ENCODE measurements at regions not wholly inside any gene's neighbourhood (a gene's known extent, or its start where the extent isn't known, plus 50 kb on each side); places are given as distances from the start of the nearest gene placed in this dataset.

DNA sequence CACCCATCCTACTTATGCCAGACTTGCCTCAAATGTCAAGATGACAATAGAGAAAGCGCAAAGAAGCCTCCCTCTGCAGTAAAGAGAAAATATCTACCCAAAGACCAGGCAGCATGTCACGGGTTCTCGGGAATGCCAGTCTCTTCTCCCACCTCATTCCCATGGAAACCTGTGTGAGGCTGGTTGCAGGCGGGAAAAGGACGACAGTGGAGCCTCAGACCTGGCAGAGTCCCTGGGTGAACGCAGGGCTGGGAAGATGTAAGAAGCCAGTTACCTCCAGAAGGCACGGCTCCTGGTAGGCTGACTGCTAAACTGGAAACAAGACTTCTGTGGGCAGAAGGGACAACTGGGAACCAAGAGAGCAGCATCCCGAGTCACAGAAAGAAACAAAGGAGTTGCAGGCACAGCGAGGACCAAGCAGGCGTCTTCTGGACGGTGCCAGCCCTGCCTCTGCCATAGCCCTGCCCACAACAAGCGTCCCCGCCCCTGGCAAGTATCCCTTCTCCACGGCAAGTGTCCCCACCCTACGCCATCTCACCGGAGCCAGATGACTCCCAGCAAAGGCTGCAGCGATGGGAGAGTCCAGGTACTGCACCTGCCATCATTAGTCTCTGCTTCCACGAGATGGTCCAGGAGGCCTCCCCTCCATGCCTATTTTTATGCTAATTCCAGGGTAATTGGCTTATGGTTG, 440.8 kb upstream of the MYT1L start:
- H3K9ac ChIP-seq (ENCODE audit: extremely low read depth, low read length, poor library complexity, severe bottlenecking): no peak overlapping the region
- H3K4me1 Mint-ChIP-seq: peaks cover 9% of the 10 kb centered on the region
- TF ChIP-seq, protein P1, sequence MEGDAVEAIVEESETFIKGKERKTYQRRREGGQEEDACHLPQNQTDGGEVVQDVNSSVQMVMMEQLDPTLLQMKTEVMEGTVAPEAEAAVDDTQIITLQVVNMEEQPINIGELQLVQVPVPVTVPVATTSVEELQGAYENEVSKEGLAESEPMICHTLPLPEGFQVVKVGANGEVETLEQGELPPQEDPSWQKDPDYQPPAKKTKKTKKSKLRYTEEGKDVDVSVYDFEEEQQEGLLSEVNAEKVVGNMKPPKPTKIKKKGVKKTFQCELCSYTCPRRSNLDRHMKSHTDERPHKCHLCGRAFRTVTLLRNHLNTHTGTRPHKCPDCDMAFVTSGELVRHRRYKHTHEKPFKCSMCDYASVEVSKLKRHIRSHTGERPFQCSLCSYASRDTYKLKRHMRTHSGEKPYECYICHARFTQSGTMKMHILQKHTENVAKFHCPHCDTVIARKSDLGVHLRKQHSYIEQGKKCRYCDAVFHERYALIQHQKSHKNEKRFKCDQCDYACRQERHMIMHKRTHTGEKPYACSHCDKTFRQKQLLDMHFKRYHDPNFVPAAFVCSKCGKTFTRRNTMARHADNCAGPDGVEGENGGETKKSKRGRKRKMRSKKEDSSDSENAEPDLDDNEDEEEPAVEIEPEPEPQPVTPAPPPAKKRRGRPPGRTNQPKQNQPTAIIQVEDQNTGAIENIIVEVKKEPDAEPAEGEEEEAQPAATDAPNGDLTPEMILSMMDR (conservative IDR thresholded peaks at IDR 0.05): no peak
- peaks cover 5% of the 10 kb centered on the region for H3K27me3 Mint-ChIP-seq (ENCODE audit: insufficient read depth)
- no peaks in the 10 kb centered on the region for H3K4me1 ChIP-seq (ENCODE audit: control insufficient read depth, insufficient read depth, low read length)
- H3K36me3 Mint-ChIP-seq (ENCODE audit: low read depth): no peaks in the 10 kb centered on the region
- H3K27ac ChIP-seq (ENCODE audit: low read depth, low read length): no peak overlapping the region
- H3K36me3 ChIP-seq (ENCODE audit: control insufficient read depth, insufficient read depth, low read length): no peaks in the 10 kb centered on the region
- no peaks in the 10 kb centered on the region for H3K27me3 ChIP-seq (ENCODE audit: control insufficient read depth, insufficient read depth, low read length, poor library complexity, severe bottlenecking)
- DNase-seq: no peak
- no peaks in the 10 kb centered on the region for H3K9me3 ChIP-seq (ENCODE audit: control insufficient read depth, low read length)
- H3K4me3 Mint-ChIP-seq: no peak overlapping the region
- no peak overlapping the region for H3K4me3 ChIP-seq (ENCODE audit: low read length)
- WGBS, 2 experiments (ENCODE audit: insufficient coverage in 1 of 2, insufficient read length in 1 of 2): 86 to 94% methylated on average over 14 to 18 of the region's 18 CpGs
- no peak overlapping the region for H3K27ac Mint-ChIP-seq
- H3K9me3 Mint-ChIP-seq: no peaks in the 10 kb centered on the region

DNA sequence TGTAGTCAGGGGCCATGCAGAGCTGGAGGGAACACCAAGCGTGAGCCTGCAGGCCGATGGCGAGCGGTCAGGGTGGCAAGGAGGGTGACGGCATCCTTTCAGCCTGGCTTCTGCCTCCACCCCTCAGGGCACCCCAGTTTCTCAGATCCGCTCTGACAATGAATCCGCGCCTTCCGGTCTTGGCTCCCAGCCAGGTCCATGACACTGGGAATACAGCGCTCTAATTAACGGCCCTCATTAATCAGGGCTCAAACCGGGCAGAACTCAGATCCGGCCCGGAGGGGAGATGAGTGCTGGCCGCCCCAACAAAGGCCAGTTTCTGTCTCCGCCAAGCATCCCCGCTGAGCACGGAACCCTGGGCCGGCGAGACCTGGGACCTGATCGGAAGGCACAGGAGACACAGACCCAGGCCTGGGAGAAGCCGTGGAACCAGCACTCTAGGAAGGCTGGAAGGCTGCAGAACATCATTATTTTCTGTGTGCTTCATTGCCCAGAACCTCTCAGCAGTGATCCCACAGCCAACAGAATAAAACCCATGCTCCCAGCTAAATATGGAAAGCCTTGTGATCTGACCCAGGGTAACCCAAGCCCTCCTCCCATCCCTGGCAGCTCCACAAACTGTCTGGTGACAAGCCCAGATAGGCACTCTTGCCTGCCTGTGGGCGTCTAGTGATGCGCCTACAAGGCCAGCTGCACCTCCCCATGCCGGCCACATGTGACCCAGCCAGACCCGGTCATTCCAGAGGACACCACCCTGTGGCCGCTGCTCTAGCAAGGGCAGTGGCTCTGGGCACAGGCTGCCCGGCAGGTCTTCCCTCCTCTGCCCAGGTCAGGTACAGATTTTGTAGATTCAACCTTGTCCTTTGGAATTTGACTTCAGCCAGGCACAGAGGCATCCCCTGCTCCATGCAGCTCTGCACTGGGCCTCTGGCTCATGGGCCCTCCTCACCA, 438.7 kb upstream of the MYT1L start:
- H3K27ac Mint-ChIP-seq: no peak overlapping the region
- WGBS, 2 experiments (ENCODE audit: insufficient coverage in 1 of 2, insufficient read length in 1 of 2): 93 to 96% methylated on average over 20 to 28 of the region's 28 CpGs
- no peak overlapping the region for H3K9ac ChIP-seq (ENCODE audit: extremely low read depth, low read length, poor library complexity, severe bottlenecking)
- TF ChIP-seq, protein P1 (conservative IDR thresholded peaks at IDR 0.05): no peak
- no peak overlapping the region for H3K27ac ChIP-seq (ENCODE audit: low read depth, low read length)
- peaks cover 6% of the 10 kb centered on the region for H3K4me1 Mint-ChIP-seq
- H3K4me1 ChIP-seq (ENCODE audit: control insufficient read depth, insufficient read depth, low read length): no peaks in the 10 kb centered on the region
- H3K27me3 ChIP-seq (ENCODE audit: control insufficient read depth, insufficient read depth, low read length, poor library complexity, severe bottlenecking): no peaks in the 10 kb centered on the region
- no peak overlapping the region for H3K4me3 Mint-ChIP-seq
- H3K4me3 ChIP-seq (ENCODE audit: low read length): no peak overlapping the region
- no peaks in the 10 kb centered on the region for H3K9me3 ChIP-seq (ENCODE audit: control insufficient read depth, low read length)
- no peak for DNase-seq
- no peaks in the 10 kb centered on the region for H3K36me3 ChIP-seq (ENCODE audit: control insufficient read depth, insufficient read depth, low read length)
- no peaks in the 10 kb centered on the region for H3K9me3 Mint-ChIP-seq
- no peaks in the 10 kb centered on the region for H3K36me3 Mint-ChIP-seq (ENCODE audit: low read depth)
- H3K27me3 Mint-ChIP-seq (ENCODE audit: insufficient read depth): peaks cover 5% of the 10 kb centered on the region

DNA sequence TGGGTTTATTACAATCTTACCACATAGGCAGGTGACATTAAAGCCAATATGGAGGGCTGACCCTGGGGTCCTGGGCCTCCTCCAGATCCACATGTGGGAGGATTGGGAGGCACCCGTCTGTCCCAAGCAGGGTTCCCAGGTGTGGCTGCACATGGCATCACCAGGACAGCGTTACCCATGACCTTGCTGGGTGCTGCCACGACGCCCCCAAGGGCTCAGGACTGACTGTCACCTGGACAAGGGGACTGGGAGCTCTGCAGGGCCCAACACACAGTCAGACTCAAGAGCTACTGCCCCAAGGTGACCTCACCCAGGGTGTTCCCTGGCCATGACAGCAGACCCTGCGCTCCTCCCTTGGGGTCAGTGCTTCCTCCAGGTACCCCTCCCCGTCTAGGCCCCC, 437.4 kb upstream of the MYT1L start:
- TF ChIP-seq, protein P1 (conservative IDR thresholded peaks at IDR 0.05): no peak

More for the DNA sequence above, 437.4 kb upstream of the MYT1L start:
- H3K4me3 ChIP-seq (ENCODE audit: low read length): no peak overlapping the region
- no peaks in the 10 kb centered on the region for H3K4me1 ChIP-seq (ENCODE audit: control insufficient read depth, insufficient read depth, low read length)
- Mint-ChIP-seq H3K4me1 (peaks cover 6% of the 10 kb centered on the region), H3K27ac (no peak overlapping the region), H3K27me3 (ENCODE audit: insufficient read depth) (peaks cover 5% of the 10 kb centered on the region), H3K4me3 (no peak overlapping the region), H3K9me3 (no peaks in the 10 kb centered on the region), H3K36me3 (ENCODE audit: low read depth) (no peaks in the 10 kb centered on the region)
- no peaks in the 10 kb centered on the region for H3K27me3 ChIP-seq (ENCODE audit: control insufficient read depth, insufficient read depth, low read length, poor library complexity, severe bottlenecking)
- DNase-seq: no peak
- WGBS, 2 experiments (ENCODE audit: insufficient coverage in 1 of 2, insufficient read length in 1 of 2): 86 to 90% methylated on average over 3 to 5 of the region's 6 CpGs
- H3K27ac ChIP-seq (ENCODE audit: low read depth, low read length): no peak overlapping the region
- no peaks in the 10 kb centered on the region for H3K9me3 ChIP-seq (ENCODE audit: control insufficient read depth, low read length)
- H3K9ac ChIP-seq (ENCODE audit: extremely low read depth, low read length, poor library complexity, severe bottlenecking): no peak overlapping the region
- H3K36me3 ChIP-seq (ENCODE audit: control insufficient read depth, insufficient read depth, low read length): no peaks in the 10 kb centered on the region
